ENCODE measurements at regions not wholly inside any gene's neighbourhood (a gene's known extent, or its start where the extent isn't known, plus 50 kb on each side); places are given as distances from the start of the nearest gene placed in this dataset.

GRCh38 chr13:80802946-80803345 is 462.0 kb upstream of the SPRY2 start:
- DNase-seq (ENCODE audit: low read depth in 6 of 9, low spot score in 9 of 9) = no peak
- H3K9me3 ChIP-seq (ENCODE audit: control insufficient read depth in 2 of 2, insufficient read depth in 1 of 2, low read length in 1 of 2) = no peaks in the 10 kb centered on the region
- H3K4me1 ChIP-seq (ENCODE audit: control insufficient read depth in 2 of 2, insufficient read depth in 2 of 2, low read length in 2 of 2) = no peaks in the 10 kb centered on the region
- 91% methylated on average over 3 of the region's 3 CpGs for WGBS
- no peaks in the 10 kb centered on the region for H3K36me3 ChIP-seq (ENCODE audit: control insufficient read depth in 2 of 2, insufficient read depth in 2 of 2, low read length in 1 of 2)
- H3K27me3 ChIP-seq (ENCODE audit: control insufficient read depth in 2 of 2, insufficient read depth in 1 of 2, low read length in 1 of 2) = no peaks in the 10 kb centered on the region
- no peak overlapping the region for H3K4me3 ChIP-seq (ENCODE audit: low read length in 2 of 2)
- no peak overlapping the region for H3K27ac ChIP-seq (ENCODE audit: low read depth in 1 of 2, low read length in 1 of 2)

GRCh38 chr13:80798576-80799133 is 457.7 kb upstream of the SPRY2 start:
- WGBS = 96% methylated on average over 1 of the region's 1 CpG
- no peak for DNase-seq (ENCODE audit: low read depth in 6 of 9, low spot score in 9 of 9)
- no peak overlapping the region for H3K27ac ChIP-seq (ENCODE audit: low read depth in 1 of 2, low read length in 1 of 2)

GRCh38 chr13:80787604-80788003 is 446.7 kb upstream of the SPRY2 start:
- WGBS = 96% methylated on average over 1 of the region's 1 CpG
- Histone ChIP-seq H3K27me3 (ENCODE audit: control insufficient read depth in 2 of 2, insufficient read depth in 1 of 2, low read length in 1 of 2) (no peaks in the 10 kb centered on the region), H3K4me3 (ENCODE audit: low read length in 2 of 2) (no peak overlapping the region), H3K27ac (ENCODE audit: low read depth in 1 of 2, low read length in 1 of 2) (no peak overlapping the region), H3K9me3 (ENCODE audit: control insufficient read depth in 2 of 2, insufficient read depth in 1 of 2, low read length in 1 of 2) (no peaks in the 10 kb centered on the region), H3K4me1 (ENCODE audit: control insufficient read depth in 2 of 2, insufficient read depth in 2 of 2, low read length in 2 of 2) (no peaks in the 10 kb centered on the region), H3K36me3 (ENCODE audit: control insufficient read depth in 2 of 2, insufficient read depth in 2 of 2, low read length in 1 of 2) (no peaks in the 10 kb centered on the region)
- DNase-seq (ENCODE audit: low read depth in 6 of 9, low spot score in 9 of 9) = no peak

More at GRCh38 chr13:80798576-80799133, 457.7 kb upstream of the SPRY2 start:
- Histone ChIP-seq H3K4me3 (ENCODE audit: low read length in 2 of 2) (no peak overlapping the region), H3K27me3 (ENCODE audit: control insufficient read depth in 2 of 2, insufficient read depth in 1 of 2, low read length in 1 of 2) (no peaks in the 10 kb centered on the region), H3K36me3 (ENCODE audit: control insufficient read depth in 2 of 2, insufficient read depth in 2 of 2, low read length in 1 of 2) (no peaks in the 10 kb centered on the region), H3K4me1 (ENCODE audit: control insufficient read depth in 2 of 2, insufficient read depth in 2 of 2, low read length in 2 of 2) (no peaks in the 10 kb centered on the region), H3K9me3 (ENCODE audit: control insufficient read depth in 2 of 2, insufficient read depth in 1 of 2, low read length in 1 of 2) (no peaks in the 10 kb centered on the region)

- Histone ChIP-seq H3K4me1 (ENCODE audit: control insufficient read depth in 2 of 2, insufficient read depth in 2 of 2, low read length in 2 of 2) (no peaks in the 10 kb centered on the region), H3K36me3 (ENCODE audit: control insufficient read depth in 2 of 2, insufficient read depth in 2 of 2, low read length in 1 of 2) (no peaks in the 10 kb centered on the region), H3K27ac (ENCODE audit: low read depth in 1 of 2, low read length in 1 of 2) (no peak overlapping the region), H3K4me3 (ENCODE audit: low read length in 2 of 2) (no peak overlapping the region), H3K9me3 (ENCODE audit: control insufficient read depth in 2 of 2, insufficient read depth in 1 of 2, low read length in 1 of 2) (no peaks in the 10 kb centered on the region), H3K27me3 (ENCODE audit: control insufficient read depth in 2 of 2, insufficient read depth in 1 of 2, low read length in 1 of 2) (no peaks in the 10 kb centered on the region)
- no peak for DNase-seq (ENCODE audit: low read depth in 6 of 9, low spot score in 9 of 9)
- 92% methylated on average over 3 of the region's 3 CpGs for WGBS
Measured at GRCh38 chr13:80783926-80784565, 443.1 kb upstream of the SPRY2 start.

- Histone ChIP-seq H3K36me3 (ENCODE audit: control insufficient read depth in 2 of 2, insufficient read depth in 2 of 2, low read length in 1 of 2) (no peaks in the 10 kb centered on the region), H3K4me1 (ENCODE audit: control insufficient read depth in 2 of 2, insufficient read depth in 2 of 2, low read length in 2 of 2) (no peaks in the 10 kb centered on the region), H3K4me3 (ENCODE audit: low read length in 2 of 2) (no peak overlapping the region), H3K9me3 (ENCODE audit: control insufficient read depth in 2 of 2, insufficient read depth in 1 of 2, low read length in 1 of 2) (no peaks in the 10 kb centered on the region), H3K27me3 (ENCODE audit: control insufficient read depth in 2 of 2, insufficient read depth in 1 of 2, low read length in 1 of 2) (no peaks in the 10 kb centered on the region), H3K27ac (ENCODE audit: low read depth in 1 of 2, low read length in 1 of 2) (no peak overlapping the region)
- DNase-seq (ENCODE audit: low read depth in 6 of 9, low spot score in 9 of 9) = no peak
- 95% methylated on average over 1 of the region's 1 CpG for WGBS
Measured at GRCh38 chr13:80782441-80782840, 441.5 kb upstream of the SPRY2 start.

GRCh38 chr13:80778297-80778696 is 437.4 kb upstream of the SPRY2 start:
- Histone ChIP-seq H3K27me3 (ENCODE audit: control insufficient read depth in 2 of 2, insufficient read depth in 1 of 2, low read length in 1 of 2) (no peaks in the 10 kb centered on the region), H3K4me1 (ENCODE audit: control insufficient read depth in 2 of 2, insufficient read depth in 2 of 2, low read length in 2 of 2) (no peaks in the 10 kb centered on the region), H3K9me3 (ENCODE audit: control insufficient read depth in 2 of 2, insufficient read depth in 1 of 2, low read length in 1 of 2) (no peaks in the 10 kb centered on the region), H3K27ac (ENCODE audit: low read depth in 1 of 2, low read length in 1 of 2) (no peak overlapping the region), H3K36me3 (ENCODE audit: control insufficient read depth in 2 of 2, insufficient read depth in 2 of 2, low read length in 1 of 2) (no peaks in the 10 kb centered on the region), H3K4me3 (ENCODE audit: low read length in 2 of 2) (no peak overlapping the region)
- 82% methylated on average over 1 of the region's 1 CpG for WGBS
- no peak for DNase-seq (ENCODE audit: low read depth in 6 of 9, low spot score in 9 of 9)

GRCh38 chr13:80757694-80758093 is 416.8 kb upstream of the SPRY2 start:
- no peaks in the 10 kb centered on the region for H3K36me3 ChIP-seq (ENCODE audit: control insufficient read depth in 2 of 2, insufficient read depth in 2 of 2, low read length in 1 of 2)
- DNase-seq (ENCODE audit: low read depth in 6 of 9, low spot score in 9 of 9) = no peak
- no peaks in the 10 kb centered on the region for H3K9me3 ChIP-seq (ENCODE audit: control insufficient read depth in 2 of 2, insufficient read depth in 1 of 2, low read length in 1 of 2)
- H3K4me3 ChIP-seq (ENCODE audit: low read length in 2 of 2) = no peak overlapping the region
- H3K27ac ChIP-seq (ENCODE audit: low read depth in 1 of 2, low read length in 1 of 2) = no peak overlapping the region
- H3K27me3 ChIP-seq (ENCODE audit: control insufficient read depth in 2 of 2, insufficient read depth in 1 of 2, low read length in 1 of 2) = no peaks in the 10 kb centered on the region
- no peaks in the 10 kb centered on the region for H3K4me1 ChIP-seq (ENCODE audit: control insufficient read depth in 2 of 2, insufficient read depth in 2 of 2, low read length in 2 of 2)

GRCh38 chr13:80755910-80756309 is 415.0 kb upstream of the SPRY2 start:
- H3K4me3 ChIP-seq (ENCODE audit: low read length in 2 of 2) = no peak overlapping the region

GRCh38 chr13:80754441-80754840 is 413.5 kb upstream of the SPRY2 start:
- H3K4me1 ChIP-seq (ENCODE audit: control insufficient read depth in 2 of 2, insufficient read depth in 2 of 2, low read length in 2 of 2) = no peaks in the 10 kb centered on the region
- no peak overlapping the region for H3K4me3 ChIP-seq (ENCODE audit: low read length in 2 of 2)
- no peaks in the 10 kb centered on the region for H3K36me3 ChIP-seq (ENCODE audit: control insufficient read depth in 2 of 2, insufficient read depth in 2 of 2, low read length in 1 of 2)
- WGBS = 80% methylated on average over 1 of the region's 1 CpG
- no peaks in the 10 kb centered on the region for H3K9me3 ChIP-seq (ENCODE audit: control insufficient read depth in 2 of 2, insufficient read depth in 1 of 2, low read length in 1 of 2)
- no peak for DNase-seq (ENCODE audit: low read depth in 6 of 9, low spot score in 9 of 9)
- H3K27me3 ChIP-seq (ENCODE audit: control insufficient read depth in 2 of 2, insufficient read depth in 1 of 2, low read length in 1 of 2) = no peaks in the 10 kb centered on the region
- no peak overlapping the region for H3K27ac ChIP-seq (ENCODE audit: low read depth in 1 of 2, low read length in 1 of 2)

More at GRCh38 chr13:80755910-80756309, 415.0 kb upstream of the SPRY2 start:
- no peak overlapping the region for H3K27ac ChIP-seq (ENCODE audit: low read depth in 1 of 2, low read length in 1 of 2)
- H3K4me1 ChIP-seq (ENCODE audit: control insufficient read depth in 2 of 2, insufficient read depth in 2 of 2, low read length in 2 of 2) = no peaks in the 10 kb centered on the region
- no peaks in the 10 kb centered on the region for H3K9me3 ChIP-seq (ENCODE audit: control insufficient read depth in 2 of 2, insufficient read depth in 1 of 2, low read length in 1 of 2)
- 97% methylated on average over 1 of the region's 1 CpG for WGBS
- DNase-seq (ENCODE audit: low read depth in 6 of 9, low spot score in 9 of 9) = no peak
- H3K36me3 ChIP-seq (ENCODE audit: control insufficient read depth in 2 of 2, insufficient read depth in 2 of 2, low read length in 1 of 2) = no peaks in the 10 kb centered on the region
- H3K27me3 ChIP-seq (ENCODE audit: control insufficient read depth in 2 of 2, insufficient read depth in 1 of 2, low read length in 1 of 2) = no peaks in the 10 kb centered on the region

Measured in thymus (tissue), 11 donors.